GM21367 (cell line): ENCODE measurements at regions not wholly inside any gene's neighbourhood (a gene's known extent, or its start where the extent isn't known, plus 50 kb on each side); places are given as distances from the start of the nearest gene placed in this dataset.
"Not testable (repeated sequence)": the region's sequence is repeated elsewhere in the genome, so short reads cannot be mapped to it uniquely, and the experiment has no call there.

Experiments
- ATAC-seq: cut with Tn5 transposase; IDR thresholded peaks from one replicate; pipeline ENCODE4 v1.9.1; 2021; ENCODE audit not compliant: unreplicated experiment

DNA sequence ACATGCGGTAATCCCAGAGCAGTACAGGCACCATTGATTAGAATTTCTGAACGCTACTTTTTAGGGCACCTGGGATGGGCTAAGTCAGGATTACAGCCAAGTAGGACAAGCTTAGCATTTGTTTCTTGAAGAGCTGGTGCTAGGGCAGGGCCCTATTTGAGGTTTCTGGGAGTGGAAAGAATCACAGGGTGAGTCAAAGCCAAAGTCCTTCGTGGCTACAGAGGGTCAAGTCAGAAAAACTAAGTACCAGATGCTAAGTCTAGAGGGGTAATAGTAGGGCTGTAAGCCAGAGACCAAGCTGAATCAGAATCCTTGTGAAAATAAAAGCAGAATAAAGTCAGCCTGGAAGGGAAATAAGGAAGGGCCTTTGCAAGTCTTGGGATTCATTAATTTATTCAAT lies 448.6 kb downstream of the ZIC3 start:
- ATAC-seq: no peak

DNA sequence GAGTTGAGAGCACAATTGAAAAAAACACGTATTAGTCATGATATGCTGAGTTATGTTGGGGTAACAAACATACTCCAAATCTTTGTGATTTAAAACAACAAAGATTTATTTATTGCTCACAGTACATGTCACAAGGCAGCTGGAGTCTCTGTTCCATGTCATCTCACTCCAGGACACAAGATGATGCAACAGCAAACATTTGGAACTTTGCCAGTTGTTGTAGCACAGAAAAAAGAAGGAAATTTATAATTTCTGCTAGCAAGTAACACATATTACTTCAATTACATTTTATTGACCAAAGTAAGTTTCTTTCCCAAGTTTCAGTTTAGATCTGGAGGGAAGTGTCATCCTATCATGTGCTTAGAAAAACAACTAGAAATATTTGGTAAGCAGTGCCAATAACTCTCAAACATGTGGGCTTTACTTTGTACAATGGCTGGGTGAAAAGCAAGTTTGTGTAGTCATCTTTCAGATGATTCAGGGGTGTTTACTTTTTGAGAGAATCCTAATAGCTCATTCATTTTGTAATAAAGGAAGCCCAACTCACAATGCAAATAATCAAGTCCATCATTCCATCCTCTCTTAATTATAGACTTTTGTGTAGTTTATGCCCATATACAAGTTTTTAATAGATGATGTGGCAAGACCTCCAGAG lies 452.3 kb downstream of the ZIC3 start:
- ATAC-seq: no peak

DNA sequence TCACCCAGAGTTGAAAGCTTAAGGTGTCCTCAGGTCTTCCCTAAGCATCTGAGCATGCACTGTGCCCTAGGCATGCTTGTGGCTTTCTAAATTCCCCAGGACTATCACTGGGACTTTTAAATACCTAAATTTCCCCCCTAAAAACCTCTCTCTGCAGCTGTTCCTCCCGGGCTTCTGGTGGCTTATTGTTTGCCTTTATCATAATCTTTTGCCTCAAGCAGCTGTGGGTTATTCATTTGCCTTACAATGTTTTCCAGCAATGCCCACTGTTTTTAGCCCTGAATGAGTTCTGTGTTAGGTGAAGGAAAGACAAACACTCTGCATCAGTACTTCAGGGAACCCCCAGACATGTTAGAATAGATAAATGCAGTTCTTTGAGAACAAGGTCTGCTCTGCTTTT lies 455.0 kb downstream of the ZIC3 start:
- ATAC-seq: no peak

DNA sequence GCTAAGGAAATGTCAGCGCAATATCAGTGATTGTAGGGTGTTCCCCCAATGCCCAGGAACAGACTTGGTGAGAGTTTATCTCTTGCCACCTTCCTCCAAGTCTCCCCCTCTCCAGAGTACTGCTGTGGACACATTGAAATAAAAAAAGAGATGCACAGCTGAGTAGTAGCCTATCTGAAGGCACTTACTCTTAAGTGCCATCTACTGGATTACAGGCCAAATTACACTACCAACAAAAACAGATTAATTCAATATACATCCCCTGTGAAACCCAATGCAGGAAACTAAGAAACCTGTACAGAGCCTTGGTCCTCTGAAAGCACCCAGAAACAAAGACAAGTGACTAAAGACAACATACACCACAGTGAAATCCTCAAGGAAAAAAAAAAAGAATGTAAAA lies 460.3 kb downstream of the ZIC3 start:
- no peak for ATAC-seq

DNA sequence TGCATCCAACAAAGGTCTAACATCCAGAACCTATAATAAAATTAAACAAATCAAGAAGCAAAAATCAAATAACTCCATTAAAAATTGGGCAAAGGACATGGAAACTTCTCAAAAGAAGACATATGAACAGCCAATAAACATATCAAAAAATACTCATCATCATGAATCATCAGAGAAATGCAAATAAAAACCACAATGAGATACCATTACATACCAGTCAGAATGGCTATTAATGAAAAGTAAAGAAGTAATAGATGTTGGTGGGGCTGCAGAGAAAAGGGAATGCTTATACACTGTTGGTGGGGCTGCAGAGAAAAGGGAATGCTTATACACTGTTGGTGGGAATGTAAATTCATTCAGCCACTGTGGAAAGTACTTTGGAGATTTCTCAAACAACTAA lies 465.8 kb downstream of the ZIC3 start:
- no peak for ATAC-seq

DNA sequence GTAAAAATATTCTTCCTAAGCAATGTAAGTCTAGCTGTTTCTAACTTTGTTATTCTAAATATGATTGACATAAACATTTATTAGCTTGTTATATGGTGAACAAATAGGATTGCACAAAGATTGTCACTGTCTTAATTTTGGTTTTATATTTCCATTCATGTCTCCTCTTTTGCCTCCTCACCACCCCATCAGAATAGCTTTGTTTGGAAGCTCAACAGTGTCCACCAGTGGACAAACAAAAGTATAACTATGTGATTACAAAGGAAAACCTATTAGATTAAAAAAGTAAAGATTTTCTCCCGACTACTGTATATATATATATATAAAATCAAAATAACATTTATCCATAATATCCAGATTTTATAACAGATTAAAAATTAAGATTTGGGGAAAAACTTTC lies 468.2 kb downstream of the ZIC3 start:
- ATAC-seq: no peak

DNA sequence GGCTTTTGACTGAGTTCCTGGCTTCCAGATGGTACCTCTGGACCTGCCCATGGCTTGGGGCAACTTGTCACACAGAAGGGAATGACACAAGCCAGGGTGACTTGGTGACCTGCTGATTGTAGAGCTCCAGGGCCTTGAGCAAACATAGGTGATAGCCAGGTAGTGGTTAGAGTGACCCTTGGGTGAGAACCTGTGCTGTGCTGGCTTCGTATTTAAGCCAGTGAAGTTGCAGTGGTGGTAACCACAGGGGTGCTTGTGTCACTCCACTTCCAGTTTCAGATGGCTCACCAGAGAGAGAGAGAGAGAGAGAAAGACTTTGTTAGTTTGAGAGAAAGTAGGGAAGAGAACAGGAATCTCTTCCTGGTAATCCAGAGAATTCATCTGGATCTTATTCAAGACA lies 471.6 kb downstream of the ZIC3 start:
- no peak for ATAC-seq

DNA sequence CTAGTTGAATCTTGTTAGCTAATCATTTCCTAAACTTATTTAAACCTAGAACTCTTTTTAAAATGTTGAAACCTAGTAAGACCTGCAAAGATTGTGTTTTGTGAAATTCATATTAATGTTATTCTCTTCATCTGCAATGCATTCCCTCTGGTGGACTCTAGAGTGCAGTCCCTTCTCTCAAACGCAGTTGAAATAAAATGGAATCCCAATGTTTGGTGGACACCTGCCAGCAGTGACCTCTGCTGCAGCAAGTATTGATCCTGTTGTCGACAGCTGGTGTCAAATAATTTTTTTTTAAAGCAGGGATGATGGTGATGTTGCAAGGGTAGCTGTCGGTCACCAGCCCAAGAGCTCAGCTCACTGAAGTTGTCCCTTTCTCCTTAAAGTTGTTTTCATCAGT lies 492.0 kb downstream of the ZIC3 start:
- no peak for ATAC-seq

DNA sequence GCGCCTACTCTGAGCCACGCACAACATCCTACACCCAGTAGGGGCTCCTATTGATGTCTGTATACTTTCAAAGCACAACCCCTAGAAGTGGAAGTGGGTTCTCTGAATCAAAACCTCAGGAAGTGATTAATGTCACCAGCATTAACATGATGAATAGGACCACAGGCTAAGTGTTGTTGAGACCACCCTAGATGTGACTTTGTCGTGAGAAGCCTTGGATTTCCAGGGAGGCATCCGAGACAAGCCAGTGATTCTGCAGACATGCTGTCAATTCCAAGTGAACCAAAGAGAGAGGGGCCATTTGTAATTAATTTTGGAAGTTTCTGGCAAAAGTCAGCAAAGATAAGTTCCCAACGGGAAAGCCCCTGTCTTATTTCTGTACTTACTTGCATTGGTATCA lies 493.0 kb downstream of the ZIC3 start:
- ATAC-seq: no peak

DNA sequence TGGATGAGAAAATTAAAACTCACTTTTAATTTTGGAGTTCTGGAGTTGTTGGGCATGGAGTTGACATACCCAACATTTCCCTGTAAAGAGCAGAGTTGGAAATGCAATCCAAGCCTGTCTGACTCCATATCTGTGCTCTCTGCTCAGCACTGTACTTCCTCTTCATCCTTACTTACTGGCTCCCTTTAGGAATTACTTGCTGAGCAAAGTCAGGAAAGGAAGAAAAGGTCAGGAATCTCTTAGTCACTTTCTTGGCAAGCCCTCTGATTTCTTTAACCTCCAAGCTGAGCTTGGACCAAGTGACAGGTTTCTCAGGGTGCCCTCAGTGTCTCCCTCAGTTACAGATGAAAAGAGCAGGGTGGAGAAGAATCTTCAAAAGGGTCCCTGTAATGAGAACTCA lies 501.5 kb downstream of the ZIC3 start:
- no peak for ATAC-seq

DNA sequence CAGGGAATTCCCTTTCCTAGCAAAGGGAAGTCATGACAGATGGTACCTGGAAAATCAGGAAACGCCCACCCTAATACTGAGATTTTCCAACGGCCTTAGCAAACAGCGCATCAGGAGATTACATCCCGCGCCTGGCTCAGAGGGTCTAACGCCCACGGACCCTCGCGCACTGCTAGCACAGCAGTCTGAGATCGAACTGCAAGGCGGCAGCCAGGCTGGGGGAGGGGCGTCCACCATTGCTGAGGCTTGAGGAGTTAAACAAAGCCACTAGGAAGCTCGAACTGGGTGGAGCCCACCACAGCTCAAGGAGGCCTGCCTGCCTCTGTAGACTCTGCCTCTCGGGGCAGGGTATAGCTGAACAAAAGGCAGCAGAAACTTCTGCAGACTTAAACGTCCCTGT lies 507.7 kb downstream of the ZIC3 start:
- ATAC-seq: no peak

DNA sequence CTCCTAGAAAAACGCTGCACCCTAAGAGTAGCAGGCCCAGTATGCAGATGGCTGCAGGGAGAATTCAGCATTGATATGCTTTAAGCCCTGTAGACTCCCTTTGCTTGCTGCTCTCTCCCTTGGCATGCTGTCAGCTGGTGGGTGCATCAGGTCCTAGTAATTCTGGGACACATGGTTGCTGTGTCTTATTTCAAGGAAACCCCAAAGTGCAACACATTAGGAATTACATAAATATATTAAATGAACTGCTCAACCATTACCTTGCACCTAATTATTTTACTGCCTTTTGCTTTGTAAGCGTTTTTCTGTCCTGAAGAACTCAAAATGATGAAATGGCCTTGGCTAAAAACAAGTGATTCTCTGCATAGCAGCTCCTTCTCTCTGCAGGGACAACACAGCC lies 516.3 kb downstream of the ZIC3 start:
- no peak for ATAC-seq

DNA sequence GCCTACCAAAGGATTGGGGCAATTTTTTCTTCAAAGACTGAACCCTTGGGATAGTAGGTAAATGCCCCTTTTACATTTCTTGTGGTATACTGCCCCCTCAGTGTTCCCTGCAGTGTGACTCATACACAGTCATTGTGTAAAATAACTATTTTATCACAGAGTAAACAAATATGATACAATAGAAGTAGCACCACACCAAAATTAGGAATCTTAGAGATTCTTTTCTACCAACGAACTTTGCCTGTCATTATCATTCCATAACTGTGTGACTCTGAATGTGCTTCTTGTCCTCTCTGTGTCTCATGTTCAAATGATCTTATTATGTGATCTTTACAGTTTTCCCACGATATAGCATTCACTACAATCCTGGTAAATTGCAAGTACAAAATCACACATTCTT lies 517.0 kb downstream of the ZIC3 start:
- ATAC-seq: no peak

DNA sequence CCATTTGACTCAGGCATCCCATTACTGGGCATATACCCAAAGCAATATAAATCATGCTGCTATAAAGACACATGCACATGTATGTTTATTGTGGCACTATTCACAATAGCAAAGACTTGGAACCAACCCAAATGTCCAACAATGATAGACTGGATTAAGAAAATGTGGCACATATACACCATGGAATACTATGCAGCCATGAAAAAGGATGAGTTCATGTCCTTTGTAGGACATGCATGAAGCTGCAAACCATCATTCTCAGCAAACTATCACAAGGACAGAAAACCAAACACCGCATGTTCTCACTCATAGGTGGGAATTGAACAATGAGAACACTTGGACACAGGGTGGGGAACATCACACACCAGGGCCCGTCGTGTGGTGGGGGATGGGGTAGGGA lies 545.0 kb downstream of the ZIC3 start:
- ATAC-seq: not testable (repeated sequence)

DNA sequence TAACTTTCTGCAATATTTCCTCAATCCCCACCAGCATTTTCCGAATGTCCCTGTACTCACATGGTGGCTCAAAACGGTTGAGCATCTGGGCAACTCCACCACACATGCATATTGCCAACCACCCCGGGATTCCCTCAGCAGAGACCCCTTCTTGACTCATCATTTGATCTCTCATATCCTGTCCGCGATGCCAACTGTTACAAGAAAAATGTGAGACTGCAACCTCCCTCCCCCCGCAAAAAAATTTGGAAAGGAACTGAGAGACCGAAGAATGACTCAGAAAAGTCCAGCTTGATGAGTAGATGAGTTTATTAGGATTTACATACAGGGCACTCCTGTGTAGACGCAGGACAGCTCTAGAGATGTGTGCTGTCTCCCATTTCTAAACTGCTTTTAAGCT lies 561.4 kb downstream of the ZIC3 start:
- no peak for ATAC-seq

DNA sequence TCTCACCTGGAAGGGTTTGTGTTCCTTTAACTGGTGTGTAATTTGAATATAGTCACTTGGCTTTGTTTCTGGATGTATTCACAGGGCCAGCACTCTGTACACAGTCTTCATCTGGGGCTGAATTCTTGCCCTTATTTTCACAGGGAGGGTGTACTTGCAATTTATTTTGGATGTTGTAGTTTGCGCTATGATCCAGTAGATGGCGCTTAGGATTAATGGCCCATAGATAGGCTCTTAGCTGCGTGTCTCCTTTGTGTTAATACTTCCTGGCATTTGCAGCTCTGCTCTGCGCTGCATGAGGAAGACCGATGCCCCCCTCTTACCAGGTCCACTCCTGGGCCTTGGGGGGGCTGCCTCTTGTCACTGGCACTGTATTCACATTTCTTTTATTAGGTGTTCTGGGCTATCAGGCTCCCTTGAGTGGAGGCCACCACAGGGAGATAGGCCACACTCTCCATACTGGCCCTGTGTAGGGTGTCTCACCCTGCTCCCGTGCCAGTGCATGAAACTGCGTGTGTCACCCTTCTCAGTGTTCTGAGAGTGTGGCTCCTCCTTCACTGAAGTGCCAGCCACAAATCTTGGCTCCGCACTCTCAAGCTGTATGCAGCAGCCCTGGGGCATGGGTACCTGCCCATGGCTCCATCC lies 562.2 kb downstream of the ZIC3 start:
- peak; percentile 91 for ATAC-seq

DNA sequence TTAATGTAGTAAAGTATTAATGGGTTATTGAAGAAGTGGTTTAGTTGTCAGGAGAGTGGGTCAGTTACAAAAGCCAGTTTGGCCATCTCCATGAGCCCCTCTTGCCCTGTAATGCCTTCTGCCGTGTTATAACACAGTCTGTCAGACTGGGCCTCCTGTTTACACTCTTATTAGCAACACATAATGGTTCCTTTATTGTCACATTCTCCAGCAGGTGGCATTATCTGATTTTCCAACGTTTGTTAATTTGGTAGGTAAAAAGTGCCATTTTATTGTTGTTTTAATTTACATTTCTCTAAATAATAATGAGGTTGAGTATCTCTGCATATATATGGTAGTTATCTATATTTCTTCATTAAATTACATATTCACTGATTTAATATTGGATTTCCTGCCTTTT lies 560.8 kb downstream of the FGF13 start:
- no peak for ATAC-seq

DNA sequence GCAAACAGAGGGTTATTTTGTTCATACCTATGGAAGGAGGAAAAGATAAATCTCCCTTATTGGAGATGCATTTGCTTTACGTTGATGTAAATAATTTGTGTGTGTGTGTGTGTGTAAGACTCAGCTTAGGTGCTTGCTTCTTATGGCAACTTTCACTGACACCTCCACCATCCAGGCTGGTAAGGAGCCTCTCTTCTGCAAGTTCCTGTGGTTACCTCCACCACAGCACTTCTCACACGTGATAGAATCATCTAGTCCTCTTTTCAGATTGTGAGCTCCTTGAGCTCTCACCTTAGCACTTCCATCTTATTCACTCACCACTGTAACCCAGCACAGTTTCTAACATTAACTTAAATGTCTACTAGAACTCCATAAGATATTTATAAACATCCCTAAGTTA lies 553.7 kb downstream of the FGF13 start:
- no peak for ATAC-seq

DNA sequence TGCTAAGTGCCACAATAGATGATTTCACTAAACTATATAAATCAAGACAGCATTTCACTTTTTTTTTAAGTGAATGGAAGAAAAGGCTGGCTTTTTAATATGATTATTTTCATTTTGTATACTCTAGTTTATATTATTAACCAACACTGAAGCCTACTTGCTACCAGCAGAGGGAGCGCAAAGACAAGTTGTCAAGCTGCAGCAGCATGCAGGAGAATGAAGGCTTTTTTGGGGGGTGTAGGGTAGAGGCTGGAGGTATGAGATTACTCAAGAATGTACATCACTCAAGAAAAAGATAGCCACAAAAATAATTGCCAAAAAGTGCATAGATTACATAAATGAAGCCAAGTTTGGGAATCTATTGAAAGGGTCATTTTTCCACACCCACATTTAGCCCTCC lies 519.5 kb downstream of the FGF13 start:
- ATAC-seq: no peak

DNA sequence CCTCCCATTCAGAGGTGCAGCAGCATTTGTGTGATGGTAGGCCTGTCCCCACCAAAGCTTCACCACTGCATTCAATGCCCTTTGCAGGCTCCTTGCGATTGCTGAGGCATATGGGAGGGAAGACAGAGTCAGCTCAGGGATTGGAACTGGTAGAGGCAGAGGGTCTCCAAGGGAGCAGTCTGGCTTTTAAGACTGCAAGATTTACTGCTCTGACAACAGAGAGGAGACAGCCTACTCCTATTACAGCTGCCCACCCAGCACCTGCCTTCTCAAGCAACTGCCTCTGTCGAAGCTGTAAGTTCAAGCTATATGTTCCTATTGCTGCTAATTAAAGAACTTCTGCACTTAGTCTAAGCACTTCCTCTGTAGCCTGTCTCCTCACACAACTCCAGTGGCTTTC lies 481.8 kb downstream of the FGF13 start:
- no peak for ATAC-seq

DNA sequence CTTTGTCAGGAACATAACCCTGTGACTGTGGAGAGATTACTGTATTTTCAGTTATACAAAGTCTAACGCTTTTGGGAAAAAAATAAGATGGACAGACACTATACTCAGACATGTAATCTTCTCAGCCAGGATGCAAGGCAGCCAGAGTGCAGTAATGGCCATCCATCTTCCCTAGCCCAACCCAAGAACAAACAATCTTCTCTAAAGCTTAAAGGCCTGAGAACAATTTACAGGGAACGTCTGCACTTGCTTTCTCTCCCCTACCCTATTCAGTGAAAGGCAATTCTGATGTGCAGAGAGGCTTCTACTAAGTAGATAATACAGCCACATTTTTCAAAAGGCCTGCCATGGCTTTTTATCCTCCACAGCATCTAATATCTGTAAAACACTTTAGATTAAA lies 471.3 kb downstream of the FGF13 start:
- no peak for ATAC-seq

DNA sequence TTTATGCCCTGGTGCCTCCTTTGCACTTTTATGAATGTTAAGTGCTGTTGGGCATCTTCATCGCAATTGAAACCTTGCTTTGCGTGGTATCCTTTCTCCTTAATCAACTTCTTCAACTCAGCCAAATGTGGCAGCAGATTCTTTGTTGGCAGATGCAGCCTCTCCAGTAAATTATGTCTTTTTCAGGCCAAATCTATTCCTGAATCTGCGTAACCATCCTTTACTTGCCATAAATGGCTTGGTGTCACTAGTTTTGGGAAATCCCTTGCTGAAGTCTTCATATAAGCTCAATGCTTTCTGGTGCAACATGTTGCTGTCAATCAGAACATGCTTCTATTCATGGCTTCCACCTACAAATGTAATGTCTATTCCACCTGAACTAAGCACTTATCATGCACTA lies 457.5 kb downstream of the FGF13 start:
- no peak for ATAC-seq

DNA sequence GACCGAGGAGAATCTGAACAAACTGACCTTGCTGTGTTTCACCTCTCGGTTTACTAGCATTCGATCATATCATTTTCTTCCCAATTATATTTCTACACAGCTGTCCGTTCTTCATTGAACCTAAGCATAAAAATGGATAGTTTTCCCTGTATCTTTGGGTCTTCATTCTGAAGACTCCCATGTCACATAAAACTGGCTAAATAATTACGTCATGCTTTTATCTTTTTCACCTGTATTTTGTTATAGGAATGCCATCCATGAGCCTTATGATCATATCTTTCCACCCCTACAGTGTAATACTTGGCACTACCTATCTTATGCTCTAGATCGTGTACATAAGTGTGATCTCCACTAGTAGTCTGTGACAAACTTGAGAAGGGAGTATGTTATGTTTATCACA lies 456.1 kb downstream of the FGF13 start:
- ATAC-seq: no peak
